ENCODE measurements at regions not wholly inside any gene's neighbourhood (a gene's known extent, or its start where the extent isn't known, plus 50 kb on each side); places are given as distances from the start of the nearest gene placed in this dataset.
"Not testable (repeated sequence)": the region's sequence is repeated elsewhere in the genome, so short reads cannot be mapped to it uniquely, and the experiment has no call there.

GRCh38 chr12:29929295-29929694 is 145.6 kb upstream of the TMTC1 start:
- DNase-seq = no peak

GRCh38 chr12:29921307-29921706 is 137.6 kb upstream of the TMTC1 start:
- DNase-seq = peak; percentile 45

- DNase-seq = no peak
Measured at GRCh38 chr12:29908157-29908556, 124.4 kb upstream of the TMTC1 start.

GRCh38 chr12:29907461-29907860 is 123.7 kb upstream of the TMTC1 start:
- no peak for DNase-seq

- no peak for DNase-seq
Measured at GRCh38 chr12:29902043-29902442, 118.3 kb upstream of the TMTC1 start.

- DNase-seq = no peak
Measured at GRCh38 chr12:29901585-29901984, 117.8 kb upstream of the TMTC1 start.

GRCh38 chr12:29899212-29899931 is 115.6 kb upstream of the TMTC1 start:
- no peak for DNase-seq

- DNase-seq = no peak
Measured at GRCh38 chr12:29895966-29896365, 112.2 kb upstream of the TMTC1 start.

GRCh38 chr12:29893002-29893401 is 109.3 kb upstream of the TMTC1 start:
- DNase-seq = no peak

- DNase-seq = no peak
Measured at GRCh38 chr12:29891792-29892191, 108.0 kb upstream of the TMTC1 start.

- peak; percentile 6 for DNase-seq
Measured at GRCh38 chr12:29889737-29890136, 106.0 kb upstream of the TMTC1 start.

- DNase-seq = no peak
Measured at GRCh38 chr12:29888777-29889176, 105.0 kb upstream of the TMTC1 start.

GRCh38 chr12:29884957-29885356 is 101.2 kb upstream of the TMTC1 start:
- DNase-seq = not testable (repeated sequence)

- DNase-seq = no peak
Measured at GRCh38 chr12:29883941-29884554, 100.3 kb upstream of the TMTC1 start.

GRCh38 chr12:29883525-29883924 is 99.8 kb upstream of the TMTC1 start:
- DNase-seq = no peak

- DNase-seq = no peak
Measured at GRCh38 chr12:29882846-29883245, 99.1 kb upstream of the TMTC1 start.

GRCh38 chr12:29880987-29881386 is 97.2 kb upstream of the TMTC1 start:
- DNase-seq = no peak

GRCh38 chr12:29879606-29880308 is 96.0 kb upstream of the TMTC1 start:
- no peak for DNase-seq

- DNase-seq = no peak
Measured at GRCh38 chr12:29869946-29870345, 86.2 kb upstream of the TMTC1 start.

GRCh38 chr12:29867823-29868222 is 84.1 kb upstream of the TMTC1 start:
- DNase-seq = no peak

- DNase-seq = no peak
Measured at GRCh38 chr12:29863665-29864064, 79.9 kb upstream of the TMTC1 start.

GRCh38 chr12:29858270-29858786 is 74.6 kb upstream of the TMTC1 start:
- DNase-seq = no peak

GRCh38 chr12:29847246-29847645 is 63.5 kb upstream of the TMTC1 start:
- no peak for DNase-seq

- no peak for DNase-seq
Measured at GRCh38 chr12:29844667-29845066, 60.9 kb upstream of the TMTC1 start.

Measured in hematopoietic multipotent progenitor cell treated with erythropoietin and hydrocortisone succinate and interleukin-3 and kit ligand, for 8 days (in vitro differentiated cells).